SU-DHL-6 (cell line): ENCODE measurements at regions not wholly inside any gene's neighbourhood (a gene's known extent, or its start where the extent isn't known, plus 50 kb on each side); places are given as distances from the start of the nearest gene placed in this dataset.

Source experiments
- H2AFZ ChIP-seq: fragments of 200-600 bp; sonication (generic); 2 replicates; pipeline ENCODE4 v1.6.1; 2014; ENCODE audit warnings: low read depth, mild to moderate bottlenecking, moderate library complexity, mixed read lengths, antibody characterized with exemption, low read length; ENCODE audit not compliant: severe bottlenecking
- H3F3A ChIP-seq: fragments of 200-600 bp; shearing (Covaris generic); 2 replicates; pipeline ENCODE4 v1.6.0; 2016; ENCODE audit warnings: antibody characterized with exemption, mild to moderate bottlenecking; ENCODE audit not compliant: insufficient read depth
- H3K27ac ChIP-seq: fragments of 200-600 bp; sonication (generic); 2 replicates; pipeline ENCODE4 v1.5.1; 2016; ENCODE audit warnings: low read depth, mild to moderate bottlenecking, low read length, moderate library complexity, mixed read lengths
- H3K27me3 ChIP-seq: fragments of 200-600 bp; sonication (generic), shearing (Covaris generic); 2 replicates; pipeline ENCODE4 v1.6.0; 2014; ENCODE audit warnings: mild to moderate bottlenecking, low read length
- H3K36me3 ChIP-seq: fragments of 200-600 bp; sonication (generic); 2 replicates; pipeline ENCODE4 v1.6.1; 2014; ENCODE audit warnings: mild to moderate bottlenecking, low read length, mixed read lengths
- H3K4me2 ChIP-seq: fragments of 300-600, 200-600 bp; shearing (Covaris generic), sonication (generic); 2 replicates; pipeline ENCODE4 v1.6.0; 2014; ENCODE audit warnings: low read length, low read depth, mild to moderate bottlenecking; ENCODE audit not compliant: poor library complexity, severe bottlenecking
- H3K4me3 ChIP-seq: fragments of 200-600 bp; sonication (generic); 2 replicates; pipeline ENCODE4 v1.5.1; 2014; ENCODE audit warnings: antibody characterized with exemption, low read length, mild to moderate bottlenecking, mixed read lengths; ENCODE audit not compliant: insufficient read depth, poor library complexity, severe bottlenecking
- H3K79me2 ChIP-seq: fragments of 200-600 bp; sonication (generic); 2 replicates; pipeline ENCODE4 v1.6.1; 2014; ENCODE audit warnings: mild to moderate bottlenecking, low read length, moderate library complexity; ENCODE audit not compliant: insufficient read depth
- H3K9ac ChIP-seq: fragments of 200-600 bp; sonication (generic); 2 replicates; pipeline ENCODE4 v1.7.0; 2014; ENCODE audit warnings: mild to moderate bottlenecking, low read length
- H3K9me2 ChIP-seq: fragments of 200-600 bp; sonication (generic); replicated peaks from 2 replicates; pipeline ENCODE4 v1.6.1; 2014; ENCODE audit warnings: low read length; ENCODE audit not compliant: insufficient read depth
- H3K9me3 ChIP-seq: fragments of 200-600 bp; sonication (generic); 2 replicates; pipeline ENCODE4 v1.6.1; 2014; ENCODE audit warnings: low read length, mixed read lengths; ENCODE audit not compliant: insufficient read depth
- H4K20me1 ChIP-seq: fragments of 200-600 bp; sonication (generic); 2 replicates; pipeline ENCODE4 v1.6.1; 2014; ENCODE audit warnings: low read depth, mild to moderate bottlenecking, antibody characterized with exemption, low read length, moderate library complexity, mixed read lengths
- EZH2phosphoT487 ChIP-seq: fragments of 200-600 bp; sonication (generic), shearing (Covaris generic); conservative IDR thresholded peaks from 2 replicates; pipeline ENCODE4 v1.6.1; 2018; ENCODE audit warnings: mild to moderate bottlenecking, antibody characterized with exemption, low read length, moderate library complexity, mixed read lengths
- TF ChIP-seq, protein P1 (sequence below): fragments of 200-600 bp; sonication (generic); IDR thresholded peaks from one replicate; pipeline ENCODE4 v1.5.1; 2017; ENCODE audit warnings: antibody characterized with exemption, mild to moderate bottlenecking, low read length, moderate library complexity; ENCODE audit not compliant: insufficient read depth, poor library complexity, severe bottlenecking

GRCh38 chr2:220994846-220995245, 577.3 kb downstream of the EPHA4 start:
- H4K20me1 ChIP-seq: no peaks in the 10 kb centered on the region
- TF ChIP-seq, protein P1, sequence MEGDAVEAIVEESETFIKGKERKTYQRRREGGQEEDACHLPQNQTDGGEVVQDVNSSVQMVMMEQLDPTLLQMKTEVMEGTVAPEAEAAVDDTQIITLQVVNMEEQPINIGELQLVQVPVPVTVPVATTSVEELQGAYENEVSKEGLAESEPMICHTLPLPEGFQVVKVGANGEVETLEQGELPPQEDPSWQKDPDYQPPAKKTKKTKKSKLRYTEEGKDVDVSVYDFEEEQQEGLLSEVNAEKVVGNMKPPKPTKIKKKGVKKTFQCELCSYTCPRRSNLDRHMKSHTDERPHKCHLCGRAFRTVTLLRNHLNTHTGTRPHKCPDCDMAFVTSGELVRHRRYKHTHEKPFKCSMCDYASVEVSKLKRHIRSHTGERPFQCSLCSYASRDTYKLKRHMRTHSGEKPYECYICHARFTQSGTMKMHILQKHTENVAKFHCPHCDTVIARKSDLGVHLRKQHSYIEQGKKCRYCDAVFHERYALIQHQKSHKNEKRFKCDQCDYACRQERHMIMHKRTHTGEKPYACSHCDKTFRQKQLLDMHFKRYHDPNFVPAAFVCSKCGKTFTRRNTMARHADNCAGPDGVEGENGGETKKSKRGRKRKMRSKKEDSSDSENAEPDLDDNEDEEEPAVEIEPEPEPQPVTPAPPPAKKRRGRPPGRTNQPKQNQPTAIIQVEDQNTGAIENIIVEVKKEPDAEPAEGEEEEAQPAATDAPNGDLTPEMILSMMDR: no peak
- no peak for TF ChIP-seq EZH2phosphoT487
- H3K36me3 ChIP-seq: no peaks in the 10 kb centered on the region
- no peak overlapping the region for H3K4me3 ChIP-seq
- H3K27ac ChIP-seq: no peak overlapping the region
- no peaks in the 10 kb centered on the region for H3K9me3 ChIP-seq
- H2AFZ ChIP-seq: no peak overlapping the region
- no peak overlapping the region for H3K4me2 ChIP-seq
- no peaks in the 10 kb centered on the region for H3K27me3 ChIP-seq
- no peaks in the 10 kb centered on the region for H3K79me2 ChIP-seq
- no peak overlapping the region for H3K9ac ChIP-seq
- no peaks in the 10 kb centered on the region for H3F3A ChIP-seq
- no peaks in the 10 kb centered on the region for H3K9me2 ChIP-seq

- Histone ChIP-seq H3F3A (no peaks in the 10 kb centered on the region), H3K4me2 (no peak overlapping the region), H3K27ac (no peak overlapping the region), H3K79me2 (no peaks in the 10 kb centered on the region), H4K20me1 (no peaks in the 10 kb centered on the region), H3K27me3 (no peaks in the 10 kb centered on the region), H3K9me2 (no peaks in the 10 kb centered on the region), H3K9ac (no peak overlapping the region), H3K9me3 (no peaks in the 10 kb centered on the region), H3K4me3 (no peak overlapping the region), H2AFZ (no peak overlapping the region), H3K36me3 (no peaks in the 10 kb centered on the region)
- TF ChIP-seq, protein P1: no peak
- TF ChIP-seq EZH2phosphoT487: no peak
Measured at GRCh38 chr2:220995581-220995980, 576.5 kb downstream of the EPHA4 start.

DNA sequence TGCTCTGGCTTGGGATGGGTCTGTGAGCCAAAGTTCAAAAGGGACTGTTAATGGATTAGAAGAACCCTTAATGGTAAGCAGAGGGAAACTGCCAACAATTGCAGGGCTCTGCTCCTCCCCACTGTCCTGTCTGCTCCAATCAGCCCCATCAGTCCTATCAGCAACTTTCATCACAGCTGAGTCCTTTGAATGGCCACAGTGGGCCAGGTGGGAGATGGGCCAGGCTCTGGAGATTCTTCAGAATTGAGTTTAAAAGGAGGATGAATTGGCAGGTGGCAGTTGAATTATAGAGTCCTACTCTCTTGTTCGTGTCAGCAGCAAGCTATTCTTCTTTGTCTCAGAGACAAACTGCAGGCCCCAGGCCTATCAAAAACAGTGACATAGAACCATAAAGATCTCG, 573.9 kb downstream of the EPHA4 start:
- Histone ChIP-seq H4K20me1 (no peaks in the 10 kb centered on the region), H3K36me3 (no peaks in the 10 kb centered on the region), H3K27ac (no peak overlapping the region), H3K9me2 (no peaks in the 10 kb centered on the region), H3K79me2 (no peaks in the 10 kb centered on the region), H3K4me2 (no peak overlapping the region), H3K4me3 (no peak overlapping the region), H3K9ac (no peak overlapping the region), H2AFZ (no peak overlapping the region), H3K9me3 (no peaks in the 10 kb centered on the region), H3K27me3 (no peaks in the 10 kb centered on the region), H3F3A (no peaks in the 10 kb centered on the region)
- TF ChIP-seq EZH2phosphoT487: no peak
- TF ChIP-seq, protein P1: no peak
